Activated T-helper 17 cell treated with anti-CD3 and anti-CD28 coated beads, Interleukin-2, amount 50 U/mL, for 72 hours (primary cell): ENCODE measurements at regions not wholly inside any gene's neighbourhood (a gene's known extent, or its start where the extent isn't known, plus 50 kb on each side); places are given as distances from the start of the nearest gene placed in this dataset.
A peak's percentile ranks its signal among the peaks of the same experiment; 100 is the strongest.

Source experiments
- ATAC-seq: fragments of 150-1000 bp; cut with Tn5 transposase; replicated peaks from 2 replicates; pipeline ENCODE4 v1.10.0; 2021; ENCODE audit warnings: mild to moderate bottlenecking, moderate library complexity
- H3K27ac Mint-ChIP-seq: one replicate; pipeline ENCODE4 v1.8.0; 2022; ENCODE audit warnings: mixed read lengths
- H3K27me3 Mint-ChIP-seq: one replicate; pipeline ENCODE4 v1.8.0; 2022; ENCODE audit warnings: mixed read lengths
- H3K36me3 Mint-ChIP-seq: one replicate; pipeline ENCODE4 v1.8.0; 2022; ENCODE audit warnings: low read depth, mild to moderate bottlenecking, mixed read lengths
- H3K4me1 Mint-ChIP-seq: one replicate; pipeline ENCODE4 v1.8.0; 2022; ENCODE audit warnings: mixed read lengths
- H3K4me3 Mint-ChIP-seq: one replicate; pipeline ENCODE4 v1.8.0; 2022; ENCODE audit warnings: mild to moderate bottlenecking, mixed read lengths
- H3K9me3 Mint-ChIP-seq: one replicate; pipeline ENCODE4 v1.8.0; 2022; ENCODE audit warnings: mixed read lengths

DNA sequence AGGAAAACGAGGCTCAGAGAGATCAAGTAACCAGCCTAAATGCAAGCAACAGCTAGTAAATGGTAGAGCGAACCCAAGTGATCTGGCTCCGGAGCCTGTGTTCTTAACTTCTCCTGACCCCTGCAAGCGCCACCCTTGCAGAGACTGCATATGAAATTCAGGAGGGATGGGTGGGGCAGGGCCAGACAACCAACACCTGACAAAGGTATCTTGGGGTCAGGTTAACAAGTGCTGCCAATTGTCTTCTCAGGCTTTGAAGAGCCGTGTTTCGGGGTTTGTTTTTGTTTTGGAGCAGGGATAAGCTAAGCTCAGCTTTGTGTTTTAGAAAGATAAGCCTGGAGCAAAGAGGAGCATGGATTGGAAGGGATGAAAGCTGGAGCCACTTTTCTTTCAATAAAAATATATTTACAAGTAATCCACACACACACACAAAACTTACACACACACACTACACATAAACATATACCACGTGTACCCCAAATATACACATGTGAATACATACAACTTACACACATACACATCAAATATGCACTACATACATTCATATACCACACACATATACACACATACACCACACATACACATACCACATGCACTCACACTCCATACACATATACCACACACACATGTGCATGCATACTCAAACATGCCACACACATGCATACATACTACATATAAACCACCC, 722.0 kb downstream of the DIAPH3 start:
- ATAC-seq, result no peak
- Mint-ChIP-seq H3K9me3 (peaks cover under 1% of the 10 kb centered on the region), H3K27me3 (peaks cover 17% of the 10 kb centered on the region), H3K36me3 (no peaks in the 10 kb centered on the region), H3K4me3 (peak overlapping the region; percentile 33), H3K4me1 (peaks cover 6% of the 10 kb centered on the region), H3K27ac (no peak overlapping the region)

DNA sequence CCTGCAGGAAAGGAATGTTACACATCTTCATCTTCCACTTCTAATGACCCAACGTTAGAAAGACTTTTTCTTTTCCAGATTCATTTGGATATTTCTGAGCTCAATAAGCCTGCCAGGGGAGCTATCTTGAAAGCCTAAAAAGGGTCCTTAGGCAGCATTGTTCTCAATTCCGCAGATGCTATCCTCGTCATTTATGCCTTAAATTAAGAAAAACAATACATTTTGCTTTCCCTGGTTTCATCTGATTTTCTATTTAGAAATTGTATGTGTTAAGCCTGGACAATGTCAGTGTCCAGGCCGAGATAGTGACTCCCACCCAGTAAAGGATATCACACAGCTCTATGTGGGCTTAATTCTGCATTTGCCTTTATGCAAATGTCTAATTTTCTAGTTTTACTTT, 721.3 kb downstream of the DIAPH3 start:
- no peak for ATAC-seq
- Mint-ChIP-seq H3K9me3 (no peaks in the 10 kb centered on the region), H3K4me3 (no peak overlapping the region), H3K27ac (no peak overlapping the region), H3K4me1 (peaks cover 6% of the 10 kb centered on the region), H3K36me3 (no peaks in the 10 kb centered on the region), H3K27me3 (peaks cover 17% of the 10 kb centered on the region)

GRCh38 chr13:59442944-59443486, 720.7 kb downstream of the DIAPH3 start:
- ATAC-seq, result no peak
- Mint-ChIP-seq H3K27me3 (peaks cover 18% of the 10 kb centered on the region), H3K4me1 (peaks cover 6% of the 10 kb centered on the region), H3K4me3 (no peak overlapping the region), H3K36me3 (no peaks in the 10 kb centered on the region), H3K9me3 (no peaks in the 10 kb centered on the region), H3K27ac (no peak overlapping the region)

GRCh38 chr13:59444210-59444857, 719.4 kb downstream of the DIAPH3 start:
- Mint-ChIP-seq H3K9me3 (no peaks in the 10 kb centered on the region), H3K27me3 (peaks cover 16% of the 10 kb centered on the region), H3K4me1 (peaks cover 6% of the 10 kb centered on the region), H3K27ac (no peak overlapping the region), H3K4me3 (no peak overlapping the region), H3K36me3 (no peaks in the 10 kb centered on the region)
- no peak for ATAC-seq

DNA sequence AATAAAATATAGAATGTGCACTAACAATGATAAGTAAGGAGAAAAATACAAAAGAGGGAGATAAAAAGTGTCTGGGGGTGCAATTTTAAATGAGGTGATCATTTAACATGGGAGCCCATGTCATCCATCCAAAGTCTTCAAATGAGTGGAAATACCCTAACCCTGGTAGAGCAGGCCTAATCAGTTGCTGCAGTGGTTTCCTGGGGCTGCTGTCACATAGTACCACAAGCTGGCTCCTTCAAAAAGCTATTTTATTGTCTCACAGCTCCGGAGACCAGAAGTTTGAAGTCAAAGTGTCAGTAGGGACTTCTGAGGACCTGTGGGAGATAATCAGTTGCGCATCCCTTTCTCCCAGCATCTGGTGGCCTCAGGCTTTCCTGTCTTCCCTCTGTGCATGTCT, 717.9 kb downstream of the DIAPH3 start:
- ATAC-seq, result no peak
- Mint-ChIP-seq H3K27ac (no peak overlapping the region), H3K4me3 (no peak overlapping the region), H3K9me3 (no peaks in the 10 kb centered on the region), H3K36me3 (no peaks in the 10 kb centered on the region), H3K27me3 (peaks cover 17% of the 10 kb centered on the region), H3K4me1 (peaks cover 6% of the 10 kb centered on the region)

DNA sequence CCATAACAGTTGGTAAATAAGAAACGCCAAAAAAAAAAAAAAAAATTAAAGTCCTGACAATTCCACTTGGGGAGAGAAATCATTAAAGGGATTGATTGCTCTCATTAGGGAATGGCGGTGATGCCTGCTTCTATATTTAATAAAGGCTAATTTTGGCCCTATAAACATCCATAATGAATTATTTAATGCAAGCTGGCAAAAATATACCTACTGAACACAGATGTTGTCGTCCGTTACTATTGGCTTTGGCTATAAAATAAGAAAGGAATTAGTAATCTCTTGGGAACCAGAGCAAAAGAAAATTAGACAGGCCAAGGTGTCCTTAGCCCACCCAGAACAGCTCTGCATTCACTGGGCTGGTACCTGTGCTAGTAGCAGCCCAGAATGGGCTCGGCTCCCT, 717.3 kb downstream of the DIAPH3 start:
- Mint-ChIP-seq H3K9me3 (no peaks in the 10 kb centered on the region), H3K4me3 (no peak overlapping the region), H3K27ac (no peak overlapping the region), H3K36me3 (no peaks in the 10 kb centered on the region), H3K4me1 (peaks cover under 1% of the 10 kb centered on the region), H3K27me3 (peaks cover 11% of the 10 kb centered on the region)
- ATAC-seq, result no peak

GRCh38 chr13:59447031-59447430, 716.7 kb downstream of the DIAPH3 start:
- H3K9me3 Mint-ChIP-seq, result no peaks in the 10 kb centered on the region
- peaks cover 12% of the 10 kb centered on the region for H3K27me3 Mint-ChIP-seq
- H3K27ac Mint-ChIP-seq, result no peak overlapping the region

GRCh38 chr13:59447846-59448620, 715.7 kb downstream of the DIAPH3 start:
- H3K4me3 Mint-ChIP-seq, result no peak overlapping the region
- H3K36me3 Mint-ChIP-seq, result no peaks in the 10 kb centered on the region
- H3K27me3 Mint-ChIP-seq, result peaks cover 12% of the 10 kb centered on the region
- H3K27ac Mint-ChIP-seq, result no peak overlapping the region
- no peaks in the 10 kb centered on the region for H3K9me3 Mint-ChIP-seq
- ATAC-seq, result no peak
- H3K4me1 Mint-ChIP-seq, result no peaks in the 10 kb centered on the region

More at GRCh38 chr13:59447031-59447430, 716.7 kb downstream of the DIAPH3 start:
- Mint-ChIP-seq H3K36me3 (no peaks in the 10 kb centered on the region), H3K4me3 (no peak overlapping the region), H3K4me1 (no peaks in the 10 kb centered on the region)
- ATAC-seq, result no peak

DNA sequence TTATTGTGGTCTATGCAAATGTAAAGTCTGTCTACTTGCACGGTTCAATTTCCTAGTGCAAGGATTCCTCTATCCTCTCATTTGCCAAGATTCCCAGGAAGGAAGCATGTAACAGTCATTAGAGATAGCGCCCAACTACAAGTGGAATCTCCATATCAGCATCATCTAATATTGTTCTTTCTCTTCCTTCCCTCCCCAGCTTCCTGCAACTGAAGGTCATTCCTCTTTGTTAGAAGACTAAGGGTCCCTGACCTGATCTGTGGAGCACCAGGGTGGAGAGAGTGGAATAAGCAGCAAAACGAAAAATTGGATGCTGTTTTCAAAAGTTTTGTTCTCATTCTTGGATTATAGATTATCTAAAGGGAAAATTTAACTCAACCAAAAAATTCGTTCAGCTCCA, 714.0 kb downstream of the DIAPH3 start:
- H3K36me3 Mint-ChIP-seq, result no peaks in the 10 kb centered on the region
- H3K9me3 Mint-ChIP-seq, result no peaks in the 10 kb centered on the region
- no peak overlapping the region for H3K27ac Mint-ChIP-seq
- no peak for ATAC-seq
- no peak overlapping the region for H3K4me3 Mint-ChIP-seq
- H3K4me1 Mint-ChIP-seq, result no peaks in the 10 kb centered on the region
- peaks cover 15% of the 10 kb centered on the region for H3K27me3 Mint-ChIP-seq

DNA sequence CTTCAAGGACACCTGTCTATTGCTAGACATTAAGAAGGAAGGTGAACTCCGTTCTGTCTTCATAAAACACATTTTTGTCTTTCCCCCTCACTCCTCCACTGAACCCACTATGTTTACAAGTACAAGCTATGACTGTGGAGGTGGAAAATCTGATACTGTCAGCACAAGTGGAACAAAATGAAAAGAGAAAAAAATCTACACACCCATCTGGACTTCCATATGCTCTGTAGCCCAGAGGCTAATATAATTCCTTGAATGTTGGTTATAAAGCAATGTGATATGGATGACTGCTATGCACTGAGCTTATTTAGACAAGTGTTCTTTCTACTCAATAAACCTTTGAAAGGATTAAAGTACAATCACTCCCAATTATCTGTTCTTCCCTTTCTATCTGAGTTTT, 713.5 kb downstream of the DIAPH3 start:
- Mint-ChIP-seq H3K36me3 (no peaks in the 10 kb centered on the region), H3K27me3 (peaks cover 15% of the 10 kb centered on the region), H3K27ac (no peak overlapping the region), H3K9me3 (no peaks in the 10 kb centered on the region), H3K4me3 (no peak overlapping the region), H3K4me1 (no peaks in the 10 kb centered on the region)
- no peak for ATAC-seq

DNA sequence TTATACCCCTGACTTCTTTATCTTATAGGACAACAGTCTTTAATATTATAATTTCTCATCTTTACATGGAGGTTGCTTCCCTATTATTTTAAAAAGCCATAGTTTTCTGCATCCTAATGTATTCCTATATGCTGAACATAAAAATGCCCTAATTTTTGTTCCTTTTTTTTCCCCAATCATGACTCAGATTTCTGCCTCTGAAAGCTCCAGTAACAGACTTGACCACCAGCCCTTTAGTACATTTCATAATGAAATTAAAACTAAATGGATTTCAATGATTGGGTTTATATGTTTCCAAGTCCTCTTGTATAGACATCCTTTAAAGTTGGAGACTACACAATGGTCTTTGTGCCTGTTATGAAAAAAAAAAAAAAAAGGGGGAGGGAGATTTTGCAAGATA, 712.5 kb downstream of the DIAPH3 start:
- Mint-ChIP-seq H3K9me3 (no peaks in the 10 kb centered on the region), H3K36me3 (no peaks in the 10 kb centered on the region), H3K4me1 (peaks cover 6% of the 10 kb centered on the region), H3K27me3 (peaks cover 15% of the 10 kb centered on the region), H3K27ac (no peak overlapping the region), H3K4me3 (no peak overlapping the region)
- ATAC-seq, result no peak

DNA sequence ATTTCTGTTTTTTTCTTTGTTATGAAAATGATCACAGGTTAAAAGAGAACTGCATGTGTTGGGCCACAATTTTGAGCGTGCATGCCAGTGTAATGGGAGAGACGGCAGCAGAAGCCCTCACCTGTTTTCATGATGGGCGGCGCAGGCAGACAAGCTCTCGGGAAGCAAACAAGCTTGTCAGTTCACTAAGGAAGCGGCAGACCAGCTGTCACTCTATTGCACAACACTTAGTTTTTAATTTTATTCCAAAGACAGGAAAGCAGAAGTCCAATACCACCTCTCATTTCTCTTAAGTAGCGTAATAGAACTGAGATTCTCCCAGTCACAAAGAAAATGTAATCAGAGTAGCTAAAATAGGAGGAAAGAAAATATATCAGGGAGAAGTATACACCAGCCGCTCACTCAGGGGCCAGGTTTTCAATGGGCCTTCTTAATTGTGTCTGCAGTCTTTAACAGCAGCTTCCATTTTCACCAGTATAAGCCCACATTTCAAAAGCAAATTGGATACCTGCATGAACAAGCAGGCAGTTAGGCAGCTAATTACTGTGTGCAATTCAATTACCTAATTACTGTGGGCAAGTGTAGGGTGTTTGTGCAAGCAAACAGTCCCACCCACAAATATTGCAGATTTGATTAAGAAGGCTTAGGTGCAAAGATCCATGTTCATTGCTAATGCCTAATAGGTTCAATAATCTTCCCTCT, 711.4 kb downstream of the DIAPH3 start:
- no peak overlapping the region for H3K27ac Mint-ChIP-seq
- no peak for ATAC-seq
- H3K36me3 Mint-ChIP-seq, result no peaks in the 10 kb centered on the region
- no peaks in the 10 kb centered on the region for H3K9me3 Mint-ChIP-seq
- no peak overlapping the region for H3K4me3 Mint-ChIP-seq
- H3K27me3 Mint-ChIP-seq, result peaks cover 15% of the 10 kb centered on the region
- H3K4me1 Mint-ChIP-seq, result peaks cover 6% of the 10 kb centered on the region

- peaks cover 11% of the 10 kb centered on the region for H3K4me1 Mint-ChIP-seq
- H3K27me3 Mint-ChIP-seq, result peaks cover 9% of the 10 kb centered on the region
- H3K27ac Mint-ChIP-seq, result no peak overlapping the region
- H3K4me3 Mint-ChIP-seq, result no peak overlapping the region
- H3K9me3 Mint-ChIP-seq, result no peaks in the 10 kb centered on the region
- ATAC-seq, result no peak
- H3K36me3 Mint-ChIP-seq, result no peaks in the 10 kb centered on the region
These were observed 704.7 kb downstream of the DIAPH3 start for GRCh38 chr13:59458908-59459579.

DNA sequence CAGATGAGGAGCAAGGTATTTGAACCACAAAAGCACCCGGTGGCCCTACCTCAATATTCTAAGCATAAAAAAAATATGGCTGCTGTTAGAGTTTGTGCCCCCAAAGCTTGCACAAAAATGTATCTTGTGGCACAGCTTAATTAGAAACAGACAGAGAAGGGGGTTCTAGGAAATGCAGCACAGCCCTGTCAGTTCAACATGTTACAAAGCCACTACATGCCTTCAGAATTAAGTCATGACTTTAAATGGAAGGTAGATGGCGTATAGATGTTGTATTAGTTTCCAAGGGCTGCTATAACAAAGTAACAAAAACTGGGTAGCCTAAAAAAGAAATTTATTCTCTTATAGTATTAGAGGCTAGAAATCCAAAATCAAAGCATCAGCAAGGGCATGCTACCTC, 703.8 kb downstream of the DIAPH3 start:
- Mint-ChIP-seq H3K27ac (no peak overlapping the region), H3K4me3 (no peak overlapping the region), H3K36me3 (no peaks in the 10 kb centered on the region), H3K4me1 (peaks cover 11% of the 10 kb centered on the region), H3K9me3 (no peaks in the 10 kb centered on the region), H3K27me3 (peaks cover 17% of the 10 kb centered on the region)
- ATAC-seq, result no peak
